GM12874 (cell line): ENCODE measurements at regions not wholly inside any gene's neighbourhood (a gene's known extent, or its start where the extent isn't known, plus 50 kb on each side); places are given as distances from the start of the nearest gene placed in this dataset.

ENCODE experiments used
- CTCF ChIP-seq: IDR thresholded peaks from 2 replicates; pipeline ENCODE4 v1.5.1; 2011; ENCODE audit warnings: low read depth, mild to moderate bottlenecking, control low read depth, low read length, moderate library complexity; ENCODE audit not compliant: insufficient read depth

GRCh38 chr1:106289265-106289928 is 767.1 kb upstream of the PRMT6 start:
- no peak for TF ChIP-seq CTCF

- TF ChIP-seq CTCF: no peak
Observed at GRCh38 chr1:106290805-106291501, 765.5 kb upstream of the PRMT6 start.

- no peak for TF ChIP-seq CTCF
Observed at GRCh38 chr1:106292130-106292529, 764.3 kb upstream of the PRMT6 start.

GRCh38 chr1:106296431-106296830 is 760.0 kb upstream of the PRMT6 start:
- no peak for TF ChIP-seq CTCF

- no peak for TF ChIP-seq CTCF
Observed at GRCh38 chr1:106304106-106304505, 752.4 kb upstream of the PRMT6 start.

- TF ChIP-seq CTCF: no peak
Observed at GRCh38 chr1:106319612-106320011, 736.9 kb upstream of the PRMT6 start.

GRCh38 chr1:106325600-106325999 is 730.9 kb upstream of the PRMT6 start:
- TF ChIP-seq CTCF: no peak
